ENCODE measurements at regions not wholly inside any gene's neighbourhood (a gene's known extent, or its start where the extent isn't known, plus 50 kb on each side); places are given as distances from the start of the nearest gene placed in this dataset.

DNA sequence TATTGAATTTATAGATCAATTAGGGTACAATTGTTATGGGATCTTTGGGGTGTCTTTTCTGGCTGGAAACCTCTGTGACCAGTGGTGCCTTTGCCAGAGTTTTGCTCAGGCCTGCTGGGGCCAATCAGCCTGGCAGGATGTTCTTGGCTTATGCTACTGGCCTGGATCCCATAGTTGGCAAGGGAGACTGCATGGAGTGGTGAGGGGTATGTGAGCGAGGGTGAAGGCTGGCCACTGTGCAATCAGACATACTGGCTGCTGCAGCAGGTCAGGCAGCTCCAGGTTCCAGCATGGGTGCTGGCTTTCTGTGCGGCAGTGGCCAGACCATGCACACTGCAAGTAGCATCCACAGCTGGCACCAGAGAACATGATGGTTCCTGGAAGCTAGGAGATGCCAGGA lies 1053.2 kb upstream of the GBE1 start:
- TF ChIP-seq, protein P1, sequence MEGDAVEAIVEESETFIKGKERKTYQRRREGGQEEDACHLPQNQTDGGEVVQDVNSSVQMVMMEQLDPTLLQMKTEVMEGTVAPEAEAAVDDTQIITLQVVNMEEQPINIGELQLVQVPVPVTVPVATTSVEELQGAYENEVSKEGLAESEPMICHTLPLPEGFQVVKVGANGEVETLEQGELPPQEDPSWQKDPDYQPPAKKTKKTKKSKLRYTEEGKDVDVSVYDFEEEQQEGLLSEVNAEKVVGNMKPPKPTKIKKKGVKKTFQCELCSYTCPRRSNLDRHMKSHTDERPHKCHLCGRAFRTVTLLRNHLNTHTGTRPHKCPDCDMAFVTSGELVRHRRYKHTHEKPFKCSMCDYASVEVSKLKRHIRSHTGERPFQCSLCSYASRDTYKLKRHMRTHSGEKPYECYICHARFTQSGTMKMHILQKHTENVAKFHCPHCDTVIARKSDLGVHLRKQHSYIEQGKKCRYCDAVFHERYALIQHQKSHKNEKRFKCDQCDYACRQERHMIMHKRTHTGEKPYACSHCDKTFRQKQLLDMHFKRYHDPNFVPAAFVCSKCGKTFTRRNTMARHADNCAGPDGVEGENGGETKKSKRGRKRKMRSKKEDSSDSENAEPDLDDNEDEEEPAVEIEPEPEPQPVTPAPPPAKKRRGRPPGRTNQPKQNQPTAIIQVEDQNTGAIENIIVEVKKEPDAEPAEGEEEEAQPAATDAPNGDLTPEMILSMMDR (IDR thresholded peaks at IDR 0.05), result no peak
- peak; percentile 26 for DNase-seq
- peak; percentile 28 for ATAC-seq
- intact Hi-C loops (cut with DNase I), result no loop called here
- Histone ChIP-seq H3K4me3 (no peak overlapping the region), H3K27me3 (no peaks in the 10 kb centered on the region), H3K4me1 (no peaks in the 10 kb centered on the region), H3K9me3 (no peaks in the 10 kb centered on the region), H3K27ac (no peak overlapping the region), H3K36me3 (no peaks in the 10 kb centered on the region)

DNA sequence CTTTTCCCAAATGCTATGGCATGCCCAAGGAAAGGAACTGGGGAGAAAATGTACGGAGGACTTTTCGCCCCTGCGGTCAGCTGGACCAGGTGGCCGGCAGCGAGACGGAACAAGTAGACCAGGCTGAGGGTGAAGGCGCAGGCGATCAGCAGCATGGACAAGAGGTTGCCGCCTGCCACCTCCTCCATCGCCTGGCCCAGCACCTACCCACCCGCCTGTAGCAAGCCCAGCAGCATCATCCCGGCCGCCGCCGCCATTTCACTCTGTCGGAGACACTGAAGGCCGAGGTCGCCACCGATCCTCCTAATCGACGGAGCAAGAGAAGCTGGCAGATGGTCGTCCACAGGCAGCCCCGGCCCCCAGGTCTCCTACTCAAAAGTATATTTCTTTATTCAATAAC lies 1046.3 kb upstream of the GBE1 start:
- no peaks in the 10 kb centered on the region for H3K4me1 ChIP-seq
- H3K27me3 ChIP-seq, result no peaks in the 10 kb centered on the region
- no peaks in the 10 kb centered on the region for H3K9me3 ChIP-seq
- no peak overlapping the region for H3K27ac ChIP-seq
- TF ChIP-seq, protein P1 (IDR thresholded peaks at IDR 0.05), result no peak
- no peaks in the 10 kb centered on the region for H3K36me3 ChIP-seq
- H3K4me3 ChIP-seq, result no peak overlapping the region
- ATAC-seq, result no peak
- intact Hi-C loops (cut with DNase I), result no loop called here
- peak; percentile 60 for DNase-seq

DNA sequence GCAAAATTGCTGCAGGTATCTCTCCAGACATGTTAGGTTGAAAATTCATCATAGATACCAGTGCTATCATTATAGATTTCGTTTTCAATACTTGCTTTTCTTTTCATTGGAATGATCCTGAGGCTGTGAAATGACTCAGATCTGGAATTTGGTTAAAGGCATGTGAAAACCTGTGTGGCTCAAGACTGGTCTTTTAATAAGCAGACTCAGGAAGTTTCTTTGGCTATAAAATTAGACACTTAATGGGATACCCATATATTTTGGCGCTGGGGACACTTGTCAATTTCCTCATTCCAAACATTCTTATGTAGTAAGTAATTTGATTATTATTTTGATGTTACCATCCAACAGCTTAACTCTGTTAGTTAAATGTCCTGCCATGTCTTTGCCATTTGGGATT lies 1041.1 kb upstream of the GBE1 start:
- no peak for ATAC-seq
- no peak overlapping the region for H3K27ac ChIP-seq

DNA sequence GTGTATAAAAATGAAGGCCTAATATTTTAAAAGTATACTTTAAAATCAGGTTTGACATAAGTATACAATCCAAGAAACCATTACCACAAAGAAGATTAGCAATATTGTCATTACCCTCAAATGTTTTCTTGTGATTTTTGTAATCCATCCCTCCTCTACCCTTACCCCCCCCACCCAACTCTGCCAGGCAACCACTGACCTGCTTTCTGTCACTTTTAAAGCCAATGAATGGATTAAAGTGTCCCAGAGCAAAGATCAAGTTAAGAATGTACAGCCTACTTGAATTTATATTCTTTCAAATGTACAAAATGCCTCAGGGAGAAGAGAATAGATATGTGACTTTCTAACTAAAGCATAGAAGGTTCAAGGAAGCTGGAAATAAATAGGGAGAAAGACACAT lies 1038.8 kb upstream of the GBE1 start:
- intact Hi-C loops (cut with DNase I), result no loop called here
- DNase-seq (no peak), ATAC-seq (no peak)
- Histone ChIP-seq H3K36me3 (no peaks in the 10 kb centered on the region), H3K4me3 (no peak overlapping the region), H3K9me3 (no peaks in the 10 kb centered on the region), H3K4me1 (no peaks in the 10 kb centered on the region), H3K27me3 (no peaks in the 10 kb centered on the region), H3K27ac (no peak overlapping the region)
- TF ChIP-seq, protein P1 (IDR thresholded peaks at IDR 0.05), result no peak

More for the DNA sequence above, 1041.1 kb upstream of the GBE1 start:
- Histone ChIP-seq H3K4me3 (no peak overlapping the region), H3K36me3 (no peaks in the 10 kb centered on the region), H3K4me1 (no peaks in the 10 kb centered on the region), H3K9me3 (no peaks in the 10 kb centered on the region), H3K27me3 (no peaks in the 10 kb centered on the region)
- DNase-seq, result no peak
- TF ChIP-seq, protein P1 (IDR thresholded peaks at IDR 0.05), result no peak
- intact Hi-C loops (cut with DNase I), result no loop called here

DNA sequence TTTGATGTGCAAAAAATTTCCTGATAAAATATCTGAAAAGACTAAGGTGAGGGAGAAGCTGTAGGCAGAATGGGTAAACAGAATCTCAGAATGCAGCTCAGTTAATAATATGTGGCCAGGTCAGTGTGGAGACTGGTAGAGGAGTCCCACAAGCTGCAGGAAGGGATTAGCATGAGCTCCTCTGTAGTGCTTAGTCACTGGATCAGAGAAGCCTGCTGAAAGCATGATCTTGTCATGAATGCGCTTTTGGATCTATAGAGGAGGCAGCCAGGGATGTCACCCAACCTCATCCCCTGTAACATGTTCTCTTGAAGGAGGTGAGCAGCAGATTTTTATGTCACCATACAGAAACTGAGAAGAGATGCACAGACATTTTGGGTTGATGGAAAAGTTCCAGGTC lies 1035.3 kb upstream of the GBE1 start:
- Histone ChIP-seq H3K36me3 (no peaks in the 10 kb centered on the region), H3K27me3 (no peaks in the 10 kb centered on the region), H3K27ac (no peak overlapping the region), H3K4me3 (no peak overlapping the region), H3K9me3 (no peaks in the 10 kb centered on the region), H3K4me1 (no peaks in the 10 kb centered on the region)
- no peak for DNase-seq
- intact Hi-C loops (cut with DNase I), result no loop called here
- no peak for ATAC-seq
- TF ChIP-seq, protein P1 (IDR thresholded peaks at IDR 0.05), result no peak

DNA sequence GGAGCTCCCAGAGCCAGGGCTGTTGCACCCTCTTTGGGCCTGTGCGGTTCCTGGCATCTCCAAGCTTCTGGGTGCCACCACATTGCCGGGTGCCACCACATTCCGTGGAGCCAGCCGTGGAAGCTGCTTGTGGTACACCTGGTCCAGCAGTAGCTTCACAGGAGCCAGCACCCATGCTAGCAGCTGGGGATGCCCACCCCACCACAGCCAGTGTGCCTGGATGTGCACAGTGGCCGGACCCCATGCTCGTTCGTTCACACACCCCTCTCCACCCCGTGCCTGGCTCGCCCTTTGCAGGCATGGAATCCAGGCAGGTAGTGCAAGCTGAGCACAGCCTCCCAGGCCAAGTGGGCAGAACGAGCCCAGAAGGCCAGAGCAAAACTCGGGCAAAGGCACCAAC lies 1029.8 kb upstream of the GBE1 start:
- Histone ChIP-seq H3K27ac (no peak overlapping the region), H3K4me1 (no peaks in the 10 kb centered on the region), H3K27me3 (no peaks in the 10 kb centered on the region), H3K4me3 (no peak overlapping the region), H3K9me3 (no peaks in the 10 kb centered on the region), H3K36me3 (no peaks in the 10 kb centered on the region)
- peak; percentile 9 for ATAC-seq
- no peak for DNase-seq
- TF ChIP-seq, protein P1 (IDR thresholded peaks at IDR 0.05), result no peak
- intact Hi-C loops (cut with DNase I), result no loop called here
